IMR-90 (cell line): ENCODE measurements at regions not wholly inside any gene's neighbourhood (a gene's known extent, or its start where the extent isn't known, plus 50 kb on each side); places are given as distances from the start of the nearest gene placed in this dataset.

Experiments used
- BHLHE40 ChIP-seq: fragments of 150-350 bp; IDR thresholded peaks from 2 replicates; pipeline ENCODE4 v1.6.1; 2016; ENCODE audit warnings: mild to moderate bottlenecking, low read depth, low read length
- CEBPB ChIP-seq: IDR thresholded peaks from 2 replicates; pipeline ENCODE4 v1.6.1; 2012; ENCODE audit warnings: low read depth, low read length, improper control_type of control experiment
- CTCF ChIP-seq: conservative IDR thresholded peaks from 2 replicates; pipeline ENCODE4 v1.5.1; 2012; ENCODE audit warnings: mild to moderate bottlenecking, low read depth, low read length, improper control_type of control experiment
- POLR2A ChIP-seq: IDR thresholded peaks from 2 replicates; pipeline ENCODE4 v1.6.1; 2012; ENCODE audit warnings: mild to moderate bottlenecking, low read depth, low read length
- RCOR1 ChIP-seq: IDR thresholded peaks from 2 replicates; pipeline ENCODE4 v1.6.1; 2012; ENCODE audit warnings: mild to moderate bottlenecking, low read length, improper control_type of control experiment; ENCODE audit not compliant: insufficient replicate concordance
- RFX5 ChIP-seq: IDR thresholded peaks from 2 replicates; pipeline ENCODE4 v1.8.0; 2012; ENCODE audit warnings: low read depth, mild to moderate bottlenecking, low read length, moderate library complexity

GRCh38 chr6:98695091-98695801 lies 139.1 kb upstream of the POU3F2 start:
- no peak for TF ChIP-seq CTCF
- TF ChIP-seq POLR2A = no peak
- no peak for TF ChIP-seq BHLHE40
- TF ChIP-seq RCOR1 = no peak
- no peak for TF ChIP-seq CEBPB
- TF ChIP-seq RFX5 = no peak
